Glutamatergic neuron (in vitro differentiated cells): ENCODE measurements at regions not wholly inside any gene's neighbourhood (a gene's known extent, or its start where the extent isn't known, plus 50 kb on each side); places are given as distances from the start of the nearest gene placed in this dataset.

ENCODE experiments used
- DNase-seq: peaks from one replicate; pipeline ENCODE4 v3.0.0; 2022
- H3K27ac Mint-ChIP-seq: one replicate; pipeline ENCODE4 v1.8.0; 2020; ENCODE audit warnings: mild to moderate bottlenecking, mixed read lengths, inconsistent platforms; ENCODE audit not compliant: unreplicated experiment
- H3K27me3 Mint-ChIP-seq: one replicate; pipeline ENCODE4 v1.8.0; 2020; ENCODE audit warnings: mild to moderate bottlenecking, moderate library complexity, mixed read lengths, inconsistent platforms; ENCODE audit not compliant: unreplicated experiment
- H3K36me3 Mint-ChIP-seq: one replicate; pipeline ENCODE4 v1.8.0; 2020; ENCODE audit warnings: mild to moderate bottlenecking, mixed read lengths, inconsistent platforms; ENCODE audit not compliant: unreplicated experiment
- H3K4me1 Mint-ChIP-seq: one replicate; pipeline ENCODE4 v1.8.0; 2020; ENCODE audit warnings: mild to moderate bottlenecking, low read depth, mixed read lengths, inconsistent platforms; ENCODE audit not compliant: unreplicated experiment
- H3K4me3 Mint-ChIP-seq: one replicate; pipeline ENCODE4 v1.8.0; 2020; ENCODE audit warnings: mild to moderate bottlenecking, mixed read lengths, inconsistent platforms; ENCODE audit not compliant: unreplicated experiment
- H3K9me3 Mint-ChIP-seq: one replicate; pipeline ENCODE4 v1.8.0; 2020; ENCODE audit warnings: mild to moderate bottlenecking, moderate library complexity, mixed read lengths, inconsistent platforms; ENCODE audit not compliant: unreplicated experiment
- CTCF ChIP-seq: fragments of 200-600 bp; sonication (generic); IDR thresholded peaks from one replicate; pipeline ENCODE4 v1.5.0; 2021; ENCODE audit not compliant: partially characterized antibody, unreplicated experiment

GRCh38 chr2:146537477-146537876 is 1307.4 kb upstream of the ACVR2A start:
- no peak for TF ChIP-seq CTCF
- Mint-ChIP-seq H3K4me1 (peaks cover 2% of the 10 kb centered on the region), H3K36me3 (no peaks in the 10 kb centered on the region), H3K27me3 (peaks cover 4% of the 10 kb centered on the region), H3K9me3 (peaks cover 2% of the 10 kb centered on the region), H3K4me3 (no peak overlapping the region), H3K27ac (no peak overlapping the region)
- DNase-seq: no peak

- Mint-ChIP-seq H3K4me3 (no peak overlapping the region), H3K36me3 (no peaks in the 10 kb centered on the region), H3K9me3 (peaks cover under 1% of the 10 kb centered on the region), H3K27ac (no peak overlapping the region), H3K4me1 (no peaks in the 10 kb centered on the region), H3K27me3 (no peaks in the 10 kb centered on the region)
- no peak for TF ChIP-seq CTCF
- DNase-seq: no peak
Observed at GRCh38 chr2:146532509-146533147, 1312.2 kb upstream of the ACVR2A start.

- Mint-ChIP-seq H3K27me3 (no peaks in the 10 kb centered on the region), H3K9me3 (no peaks in the 10 kb centered on the region), H3K27ac (no peak overlapping the region), H3K4me1 (no peaks in the 10 kb centered on the region), H3K4me3 (no peak overlapping the region), H3K36me3 (no peaks in the 10 kb centered on the region)
- no peak for TF ChIP-seq CTCF
- no peak for DNase-seq
Observed at GRCh38 chr2:146532009-146532408, 1312.8 kb upstream of the ACVR2A start.

GRCh38 chr2:146530886-146531285 is 1313.9 kb upstream of the ACVR2A start:
- Mint-ChIP-seq H3K36me3 (no peaks in the 10 kb centered on the region), H3K27me3 (no peaks in the 10 kb centered on the region), H3K4me1 (no peaks in the 10 kb centered on the region), H3K9me3 (no peaks in the 10 kb centered on the region), H3K27ac (no peak overlapping the region), H3K4me3 (no peak overlapping the region)
- no peak for DNase-seq
- no peak for TF ChIP-seq CTCF

- Mint-ChIP-seq H3K36me3 (no peaks in the 10 kb centered on the region), H3K9me3 (no peaks in the 10 kb centered on the region)
Observed at GRCh38 chr2:146527166-146527565, 1317.7 kb upstream of the ACVR2A start.

More at GRCh38 chr2:146527166-146527565, 1317.7 kb upstream of the ACVR2A start:
- H3K4me3 Mint-ChIP-seq: no peak overlapping the region
- H3K4me1 Mint-ChIP-seq: no peaks in the 10 kb centered on the region
- no peak overlapping the region for H3K27ac Mint-ChIP-seq
- DNase-seq: no peak
- no peaks in the 10 kb centered on the region for H3K27me3 Mint-ChIP-seq
- TF ChIP-seq CTCF: no peak
